Endodermal cell (in vitro differentiated cells): ENCODE measurements at regions not wholly inside any gene's neighbourhood (a gene's known extent, or its start where the extent isn't known, plus 50 kb on each side); places are given as distances from the start of the nearest gene placed in this dataset.

Experiments
- DNase-seq: peaks from one replicate; pipeline ENCODE4 v3.0.0-alpha.2; 2017
- H3K27ac ChIP-seq: 2 replicates; pipeline ENCODE4 v1.5.1; 2013; ENCODE audit warnings: mild to moderate bottlenecking, low read depth, low read length, moderate library complexity
- H3K27me3 ChIP-seq: 2 replicates; pipeline ENCODE4 v1.6.1; 2013; ENCODE audit warnings: mild to moderate bottlenecking, low read length, moderate library complexity; ENCODE audit not compliant: insufficient read depth, control insufficient read depth, poor library complexity, severe bottlenecking
- H3K36me3 ChIP-seq: 2 replicates; pipeline ENCODE4 v1.7.0; 2013; ENCODE audit warnings: mild to moderate bottlenecking, low read length, moderate library complexity; ENCODE audit not compliant: control insufficient read depth, insufficient read depth
- H3K4me1 ChIP-seq: one replicate; pipeline ENCODE4 v1.7.0; 2013; ENCODE audit warnings: low read length; ENCODE audit not compliant: control insufficient read depth, insufficient read depth
- H3K4me3 ChIP-seq: 2 replicates; pipeline ENCODE4 v1.5.1; 2013; ENCODE audit warnings: mild to moderate bottlenecking, low read length, moderate library complexity
- H3K9ac ChIP-seq: 2 replicates; pipeline ENCODE4 v1.6.1; 2013; ENCODE audit warnings: mild to moderate bottlenecking, low read length, moderate library complexity; ENCODE audit not compliant: poor library complexity, severe bottlenecking; ENCODE audit errors: extremely low read depth
- H3K9me3 ChIP-seq: 2 replicates; pipeline ENCODE4 v1.6.1; 2013; ENCODE audit warnings: mild to moderate bottlenecking, low read length, moderate library complexity; ENCODE audit not compliant: control insufficient read depth
- H3K27ac Mint-ChIP-seq: 2 replicates; pipeline ENCODE4 v1.8.0; 2020; ENCODE audit warnings: mixed read lengths
- H3K27me3 Mint-ChIP-seq: 2 replicates; pipeline ENCODE4 v1.8.0; 2021; ENCODE audit warnings: mild to moderate bottlenecking, mixed read lengths; ENCODE audit not compliant: insufficient read depth
- H3K36me3 Mint-ChIP-seq: 2 replicates; pipeline ENCODE4 v1.8.0; 2020; ENCODE audit warnings: low read depth, mixed read lengths
- H3K4me1 Mint-ChIP-seq: 2 replicates; pipeline ENCODE4 v1.8.0; 2020; ENCODE audit warnings: mixed read lengths
- H3K4me3 Mint-ChIP-seq: 2 replicates; pipeline ENCODE4 v1.8.0; 2020; ENCODE audit warnings: mild to moderate bottlenecking, moderate library complexity, mixed read lengths
- H3K9me3 Mint-ChIP-seq: 2 replicates; pipeline ENCODE4 v1.8.0; 2020; ENCODE audit warnings: mild to moderate bottlenecking, mixed read lengths
- CTCF ChIP-seq: fragments of 200-600 bp; sonication (generic); conservative IDR thresholded peaks from 2 replicates; pipeline ENCODE4 v1.5.0; 2021; ENCODE audit warnings: antibody characterized with exemption, mild to moderate bottlenecking
- WGBS, 2 experiments: methylation state at CpG; one replicate each; pipeline versions ENCODE4 v1.1.5 to v1.1.7; 2013; ENCODE audit warnings: missing lambda C conversion rate in 2 of 2, mixed read lengths in 1 of 2; ENCODE audit not compliant: insufficient coverage in 1 of 2, insufficient read length in 1 of 2; 5-methylcytosine and 5-hydroxymethylcytosine counted together

GRCh38 chr2:117101613-117102012, 712.9 kb upstream of the DDX18 start:
- no peaks in the 10 kb centered on the region for H3K36me3 ChIP-seq
- no peak overlapping the region for H3K27ac Mint-ChIP-seq
- H3K9ac ChIP-seq, result no peak overlapping the region
- no peaks in the 10 kb centered on the region for H3K9me3 ChIP-seq
- H3K4me3 Mint-ChIP-seq, result no peak overlapping the region
- no peaks in the 10 kb centered on the region for H3K9me3 Mint-ChIP-seq
- H3K4me1 ChIP-seq, result no peaks in the 10 kb centered on the region
- no peak overlapping the region for H3K27ac ChIP-seq
- WGBS, 2 experiments, result no CpG with 5 or more reads among the region's 1 CpG
- H3K4me1 Mint-ChIP-seq, result no peaks in the 10 kb centered on the region
- H3K27me3 Mint-ChIP-seq, result no peaks in the 10 kb centered on the region
- no peak overlapping the region for H3K4me3 ChIP-seq
- no peaks in the 10 kb centered on the region for H3K27me3 ChIP-seq
- no peaks in the 10 kb centered on the region for H3K36me3 Mint-ChIP-seq
- no peak for TF ChIP-seq CTCF
- no peak for DNase-seq

- Mint-ChIP-seq H3K36me3 (peaks cover 1% of the 10 kb centered on the region), H3K27ac (no peak overlapping the region), H3K4me1 (no peaks in the 10 kb centered on the region), H3K9me3 (no peaks in the 10 kb centered on the region), H3K4me3 (no peak overlapping the region), H3K27me3 (no peaks in the 10 kb centered on the region)
- no peak for DNase-seq
- H3K27me3 ChIP-seq, result no peaks in the 10 kb centered on the region
- no peaks in the 10 kb centered on the region for H3K4me1 ChIP-seq
- 89 to 99% methylated on average over 7 to 9 of the region's 9 CpGs for WGBS, 2 experiments
- H3K27ac ChIP-seq, result no peak overlapping the region
- no peaks in the 10 kb centered on the region for H3K9me3 ChIP-seq
- H3K4me3 ChIP-seq, result no peak overlapping the region
- H3K9ac ChIP-seq, result no peak overlapping the region
- no peak for TF ChIP-seq CTCF
- no peaks in the 10 kb centered on the region for H3K36me3 ChIP-seq
These were observed 705.7 kb upstream of the DDX18 start for GRCh38 chr2:117108741-117109267.

- H3K4me3 Mint-ChIP-seq, result no peak overlapping the region
- no peaks in the 10 kb centered on the region for H3K4me1 Mint-ChIP-seq
- Histone ChIP-seq H3K27ac (no peak overlapping the region), H3K9me3 (no peaks in the 10 kb centered on the region), H3K4me3 (no peak overlapping the region), H3K9ac (no peak overlapping the region), H3K27me3 (no peaks in the 10 kb centered on the region), H3K4me1 (no peaks in the 10 kb centered on the region), H3K36me3 (no peaks in the 10 kb centered on the region)
- DNase-seq, result no peak
- no peak for TF ChIP-seq CTCF
- H3K27me3 Mint-ChIP-seq, result no peaks in the 10 kb centered on the region
- no peak overlapping the region for H3K27ac Mint-ChIP-seq
- WGBS, 2 experiments, result 100% methylated on average over 1 of the region's 1 CpG; no CpG with 5 or more reads in 1 of the 2 experiments
- no peaks in the 10 kb centered on the region for H3K36me3 Mint-ChIP-seq
- H3K9me3 Mint-ChIP-seq, result no peaks in the 10 kb centered on the region
These were observed 695.5 kb upstream of the DDX18 start for GRCh38 chr2:117118994-117119393.
